Esophagus squamous epithelium (tissue), 4 donors: ENCODE measurements at regions not wholly inside any gene's neighbourhood (a gene's known extent, or its start where the extent isn't known, plus 50 kb on each side); places are given as distances from the start of the nearest gene placed in this dataset.

Source experiments
- POLR2A ChIP-seq, 4 donors: fragments of 450-650 bp; IDR thresholded peaks; one replicate each; pipeline ENCODE4 v1.6.1; 2017; ENCODE audit warnings: antibody characterized with exemption in 4 of 4, mild to moderate bottlenecking in 4 of 4, moderate library complexity in 3 of 4
- TF ChIP-seq, protein P1 (sequence below), 6 experiments: fragments of 450-650 bp in 4 of 6; fragments of 200-600 bp in 2 of 6; sonication (generic) in 2 of 6; IDR thresholded peaks; one replicate each; pipeline ENCODE4 v1.5.1; 2016 to 2019; ENCODE audit warnings: antibody characterized with exemption in 6 of 6, mild to moderate bottlenecking in 4 of 6, moderate library complexity in 4 of 6

DNA sequence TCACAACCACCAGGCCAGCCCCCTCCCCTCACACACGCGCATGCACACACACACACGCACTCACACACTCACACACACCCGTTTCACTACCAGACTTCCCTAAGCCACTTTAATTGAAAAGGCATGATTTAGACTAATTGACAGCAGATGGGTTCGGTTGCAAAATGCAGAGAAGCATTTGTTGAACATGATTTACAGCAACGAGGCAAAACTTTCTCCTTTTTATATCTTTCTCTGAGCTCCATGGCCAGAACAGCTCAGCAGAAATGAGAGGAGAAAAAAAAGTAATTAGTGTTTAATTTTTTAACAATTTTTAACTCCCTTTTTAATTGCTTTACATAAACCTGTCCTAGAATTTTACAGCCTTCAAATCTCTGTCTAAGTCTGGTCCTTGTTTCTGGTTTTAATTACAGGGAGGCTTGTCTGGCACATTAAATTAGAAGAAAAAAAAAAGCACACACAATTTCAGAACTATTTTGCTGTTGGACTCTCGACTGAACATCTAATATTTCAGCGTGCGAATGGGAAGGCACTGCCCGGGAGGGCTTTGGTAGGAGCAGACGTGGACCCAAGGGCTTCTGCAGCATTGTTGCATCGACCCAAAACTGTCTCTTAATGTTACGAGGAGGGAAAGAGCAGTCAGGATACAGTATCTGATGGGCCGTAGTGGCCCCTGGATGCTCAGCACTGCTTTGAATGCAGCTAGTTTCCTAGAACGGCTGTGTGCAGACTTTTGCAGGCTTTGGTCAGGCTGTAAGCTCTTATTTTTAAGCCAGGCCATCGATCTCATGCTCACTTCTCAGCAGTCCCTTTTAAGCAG lies 255.9 kb downstream of the SOX9 start:
- TF ChIP-seq, protein P1, sequence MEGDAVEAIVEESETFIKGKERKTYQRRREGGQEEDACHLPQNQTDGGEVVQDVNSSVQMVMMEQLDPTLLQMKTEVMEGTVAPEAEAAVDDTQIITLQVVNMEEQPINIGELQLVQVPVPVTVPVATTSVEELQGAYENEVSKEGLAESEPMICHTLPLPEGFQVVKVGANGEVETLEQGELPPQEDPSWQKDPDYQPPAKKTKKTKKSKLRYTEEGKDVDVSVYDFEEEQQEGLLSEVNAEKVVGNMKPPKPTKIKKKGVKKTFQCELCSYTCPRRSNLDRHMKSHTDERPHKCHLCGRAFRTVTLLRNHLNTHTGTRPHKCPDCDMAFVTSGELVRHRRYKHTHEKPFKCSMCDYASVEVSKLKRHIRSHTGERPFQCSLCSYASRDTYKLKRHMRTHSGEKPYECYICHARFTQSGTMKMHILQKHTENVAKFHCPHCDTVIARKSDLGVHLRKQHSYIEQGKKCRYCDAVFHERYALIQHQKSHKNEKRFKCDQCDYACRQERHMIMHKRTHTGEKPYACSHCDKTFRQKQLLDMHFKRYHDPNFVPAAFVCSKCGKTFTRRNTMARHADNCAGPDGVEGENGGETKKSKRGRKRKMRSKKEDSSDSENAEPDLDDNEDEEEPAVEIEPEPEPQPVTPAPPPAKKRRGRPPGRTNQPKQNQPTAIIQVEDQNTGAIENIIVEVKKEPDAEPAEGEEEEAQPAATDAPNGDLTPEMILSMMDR (IDR thresholded peaks at IDR 0.05): no peak
- no peak for TF ChIP-seq POLR2A (IDR thresholded peaks at IDR 0.05)
